ENCODE measurements at regions not wholly inside any gene's neighbourhood (a gene's known extent, or its start where the extent isn't known, plus 50 kb on each side); places are given as distances from the start of the nearest gene placed in this dataset.

DNA sequence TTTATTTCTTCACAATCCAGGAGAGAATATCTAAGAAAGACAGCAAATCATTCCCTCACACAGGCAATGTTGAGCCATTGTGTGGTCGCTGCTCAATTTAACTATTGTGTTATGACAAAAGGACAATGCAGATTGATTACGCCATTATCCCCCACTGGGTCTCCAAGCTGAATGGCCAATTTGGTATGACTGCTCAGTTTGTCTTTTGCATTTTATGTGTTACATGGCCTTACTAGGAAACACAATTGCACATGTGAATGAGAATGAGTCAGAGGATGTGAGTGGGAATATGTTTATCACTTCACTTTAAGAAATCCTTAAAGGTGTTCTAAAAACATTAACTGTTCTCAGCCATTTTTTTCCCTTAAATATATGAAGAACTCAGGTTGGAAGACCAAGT is 108.3 kb downstream of the FAM174A start:
- TF ChIP-seq, protein P1, sequence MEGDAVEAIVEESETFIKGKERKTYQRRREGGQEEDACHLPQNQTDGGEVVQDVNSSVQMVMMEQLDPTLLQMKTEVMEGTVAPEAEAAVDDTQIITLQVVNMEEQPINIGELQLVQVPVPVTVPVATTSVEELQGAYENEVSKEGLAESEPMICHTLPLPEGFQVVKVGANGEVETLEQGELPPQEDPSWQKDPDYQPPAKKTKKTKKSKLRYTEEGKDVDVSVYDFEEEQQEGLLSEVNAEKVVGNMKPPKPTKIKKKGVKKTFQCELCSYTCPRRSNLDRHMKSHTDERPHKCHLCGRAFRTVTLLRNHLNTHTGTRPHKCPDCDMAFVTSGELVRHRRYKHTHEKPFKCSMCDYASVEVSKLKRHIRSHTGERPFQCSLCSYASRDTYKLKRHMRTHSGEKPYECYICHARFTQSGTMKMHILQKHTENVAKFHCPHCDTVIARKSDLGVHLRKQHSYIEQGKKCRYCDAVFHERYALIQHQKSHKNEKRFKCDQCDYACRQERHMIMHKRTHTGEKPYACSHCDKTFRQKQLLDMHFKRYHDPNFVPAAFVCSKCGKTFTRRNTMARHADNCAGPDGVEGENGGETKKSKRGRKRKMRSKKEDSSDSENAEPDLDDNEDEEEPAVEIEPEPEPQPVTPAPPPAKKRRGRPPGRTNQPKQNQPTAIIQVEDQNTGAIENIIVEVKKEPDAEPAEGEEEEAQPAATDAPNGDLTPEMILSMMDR (IDR thresholded peaks at IDR 0.05), result no peak
- TF ChIP-seq EP300 (IDR thresholded peaks at IDR 0.05; ENCODE audit: low read depth) (no peak), POLR2A (IDR thresholded peaks at IDR 0.05) (no peak), POLR2AphosphoS5 (IDR thresholded peaks at IDR 0.05) (no peak)
